ENCODE measurements at regions not wholly inside any gene's neighbourhood (a gene's known extent, or its start where the extent isn't known, plus 50 kb on each side); places are given as distances from the start of the nearest gene placed in this dataset.

GRCh38 chr4:19844446-19844845, 407.3 kb upstream of the SLIT2 start:
- no peak for TF ChIP-seq EZH2phosphoT487 (IDR thresholded peaks at IDR 0.05; ENCODE audit: borderline replicate concordance)
- TF ChIP-seq, protein P1, sequence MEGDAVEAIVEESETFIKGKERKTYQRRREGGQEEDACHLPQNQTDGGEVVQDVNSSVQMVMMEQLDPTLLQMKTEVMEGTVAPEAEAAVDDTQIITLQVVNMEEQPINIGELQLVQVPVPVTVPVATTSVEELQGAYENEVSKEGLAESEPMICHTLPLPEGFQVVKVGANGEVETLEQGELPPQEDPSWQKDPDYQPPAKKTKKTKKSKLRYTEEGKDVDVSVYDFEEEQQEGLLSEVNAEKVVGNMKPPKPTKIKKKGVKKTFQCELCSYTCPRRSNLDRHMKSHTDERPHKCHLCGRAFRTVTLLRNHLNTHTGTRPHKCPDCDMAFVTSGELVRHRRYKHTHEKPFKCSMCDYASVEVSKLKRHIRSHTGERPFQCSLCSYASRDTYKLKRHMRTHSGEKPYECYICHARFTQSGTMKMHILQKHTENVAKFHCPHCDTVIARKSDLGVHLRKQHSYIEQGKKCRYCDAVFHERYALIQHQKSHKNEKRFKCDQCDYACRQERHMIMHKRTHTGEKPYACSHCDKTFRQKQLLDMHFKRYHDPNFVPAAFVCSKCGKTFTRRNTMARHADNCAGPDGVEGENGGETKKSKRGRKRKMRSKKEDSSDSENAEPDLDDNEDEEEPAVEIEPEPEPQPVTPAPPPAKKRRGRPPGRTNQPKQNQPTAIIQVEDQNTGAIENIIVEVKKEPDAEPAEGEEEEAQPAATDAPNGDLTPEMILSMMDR (conservative IDR thresholded peaks at IDR 0.05; ENCODE audit: low read length) = no peak

Measured in Loucy (cell line).